Left ventricle myocardium inferior (tissue), 1 donor: ENCODE measurements at regions not wholly inside any gene's neighbourhood (a gene's known extent, or its start where the extent isn't known, plus 50 kb on each side); places are given as distances from the start of the nearest gene placed in this dataset.
A peak's percentile ranks its signal among the peaks of the same experiment; 100 is the strongest.

Experiments
- DNase-seq: peaks from one replicate; pipeline ENCODE4 v3.0.0-alpha.2; 2020
- H3K27ac ChIP-seq: fragments of 200-600 bp; replicated peaks from 2 replicates; pipeline ENCODE4 v1.8.0; 2021
- H3K27me3 ChIP-seq: fragments of 200-600 bp; 2 replicates; pipeline ENCODE4 v1.8.0; 2021; ENCODE audit warnings: low read depth
- H3K36me3 ChIP-seq: fragments of 200-600 bp; 2 replicates; pipeline ENCODE4 v1.8.0; 2021
- H3K4me1 ChIP-seq: fragments of 200-600 bp; 2 replicates; pipeline ENCODE4 v1.8.0; 2021
- H3K4me3 ChIP-seq: fragments of 200-600 bp; 2 replicates; pipeline ENCODE4 v1.8.0; 2021; ENCODE audit warnings: mild to moderate bottlenecking, moderate library complexity
- H3K9me3 ChIP-seq: fragments of 200-600 bp; replicated peaks from 2 replicates; pipeline ENCODE4 v1.8.0; 2021
- intact Hi-C: fragments of 100-400 bp; cut with micrococcal nuclease; formaldehyde crosslinking; loops from one replicate; pipeline ENCODE4 v1.11.0; 2022
- TF ChIP-seq, protein P1 (sequence below): fragments of 200-600 bp; IDR thresholded peaks from 2 replicates; pipeline ENCODE4 v1.8.0; 2021; ENCODE audit warnings: antibody characterized with exemption, mild to moderate bottlenecking, borderline replicate concordance
- donor health status: DM: no; HTN: yes; CAD: no; lungs with severe emphysema.

DNA sequence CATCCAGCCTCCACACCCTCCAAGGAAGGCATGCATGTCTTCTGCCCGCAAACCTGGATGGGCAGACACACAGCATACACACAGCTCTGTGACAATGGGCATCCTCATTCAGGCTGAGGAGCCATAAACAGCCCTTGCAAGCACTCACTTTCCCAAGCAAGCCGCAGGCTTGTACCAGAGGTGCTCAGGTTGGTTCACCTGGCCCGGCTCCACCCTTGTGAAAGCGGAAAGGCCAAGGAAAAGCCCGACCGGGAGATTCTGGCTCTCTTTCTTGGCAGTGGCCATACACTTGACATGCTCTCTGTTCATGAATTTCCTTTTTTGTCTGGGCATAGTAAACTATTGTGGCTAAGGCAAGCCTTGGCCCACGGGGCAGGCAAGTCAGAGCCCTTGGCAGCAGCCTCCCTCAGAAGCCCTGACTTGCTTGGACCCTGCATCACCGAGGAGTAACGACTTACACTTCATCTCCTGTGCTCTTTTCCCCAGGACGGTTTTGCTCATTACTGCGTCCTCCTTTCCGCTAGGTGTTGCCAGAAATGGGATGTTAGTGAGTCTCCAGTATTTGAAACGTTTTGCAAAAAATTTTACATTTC is 74.6 kb upstream of the BNC1 start:
- intact Hi-C loops, result no loop called here
- H3K36me3 ChIP-seq, result no peaks in the 10 kb centered on the region
- no peak overlapping the region for H3K27ac ChIP-seq
- peaks cover 67% of the 10 kb centered on the region for H3K27me3 ChIP-seq
- H3K4me1 ChIP-seq, result no peaks in the 10 kb centered on the region
- no peak for DNase-seq
- TF ChIP-seq, protein P1, sequence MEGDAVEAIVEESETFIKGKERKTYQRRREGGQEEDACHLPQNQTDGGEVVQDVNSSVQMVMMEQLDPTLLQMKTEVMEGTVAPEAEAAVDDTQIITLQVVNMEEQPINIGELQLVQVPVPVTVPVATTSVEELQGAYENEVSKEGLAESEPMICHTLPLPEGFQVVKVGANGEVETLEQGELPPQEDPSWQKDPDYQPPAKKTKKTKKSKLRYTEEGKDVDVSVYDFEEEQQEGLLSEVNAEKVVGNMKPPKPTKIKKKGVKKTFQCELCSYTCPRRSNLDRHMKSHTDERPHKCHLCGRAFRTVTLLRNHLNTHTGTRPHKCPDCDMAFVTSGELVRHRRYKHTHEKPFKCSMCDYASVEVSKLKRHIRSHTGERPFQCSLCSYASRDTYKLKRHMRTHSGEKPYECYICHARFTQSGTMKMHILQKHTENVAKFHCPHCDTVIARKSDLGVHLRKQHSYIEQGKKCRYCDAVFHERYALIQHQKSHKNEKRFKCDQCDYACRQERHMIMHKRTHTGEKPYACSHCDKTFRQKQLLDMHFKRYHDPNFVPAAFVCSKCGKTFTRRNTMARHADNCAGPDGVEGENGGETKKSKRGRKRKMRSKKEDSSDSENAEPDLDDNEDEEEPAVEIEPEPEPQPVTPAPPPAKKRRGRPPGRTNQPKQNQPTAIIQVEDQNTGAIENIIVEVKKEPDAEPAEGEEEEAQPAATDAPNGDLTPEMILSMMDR, result no peak
- H3K4me3 ChIP-seq, result no peak overlapping the region
- H3K9me3 ChIP-seq, result no peaks in the 10 kb centered on the region

- TF ChIP-seq, protein P1, result no peak
- Histone ChIP-seq H3K9me3 (no peaks in the 10 kb centered on the region), H3K4me3 (no peak overlapping the region), H3K27me3 (peaks cover 76% of the 10 kb centered on the region), H3K4me1 (peaks cover 13% of the 10 kb centered on the region), H3K27ac (no peak overlapping the region), H3K36me3 (no peaks in the 10 kb centered on the region)
- no peak for DNase-seq
- intact Hi-C loops, result no loop called here
These were observed 78.2 kb upstream of the BNC1 start for GRCh38 chr15:83362706-83363105.

DNA sequence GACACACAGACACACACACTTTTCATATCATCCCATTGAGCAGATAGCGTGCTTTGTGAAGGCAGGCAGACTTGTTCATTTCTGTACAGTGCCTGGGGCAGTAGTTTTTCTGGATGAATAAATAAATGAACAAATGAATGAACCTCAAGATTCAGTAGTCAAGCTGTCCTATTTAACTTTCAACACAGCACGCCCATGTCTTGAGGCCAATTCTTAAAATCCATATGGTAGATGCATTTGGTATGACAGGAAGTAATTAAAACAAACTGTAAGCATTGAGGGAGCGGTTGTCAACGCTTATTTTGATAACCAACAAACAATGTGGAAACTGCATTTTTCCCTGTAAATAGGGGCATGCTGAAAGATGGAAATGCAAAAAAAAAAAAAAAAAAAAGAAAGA is 80.0 kb upstream of the BNC1 start:
- H3K27ac ChIP-seq, result no peak overlapping the region
- H3K9me3 ChIP-seq, result no peaks in the 10 kb centered on the region
- no peak for DNase-seq
- TF ChIP-seq, protein P1, result no peak
- peaks cover 74% of the 10 kb centered on the region for H3K27me3 ChIP-seq
- H3K4me1 ChIP-seq, result peaks cover 13% of the 10 kb centered on the region
- intact Hi-C loops, result no loop called here
- H3K36me3 ChIP-seq, result no peaks in the 10 kb centered on the region
- H3K4me3 ChIP-seq, result no peak overlapping the region

- no peaks in the 10 kb centered on the region for H3K9me3 ChIP-seq
- TF ChIP-seq, protein P1, result no peak
- intact Hi-C loops, result no loop called here
- H3K27me3 ChIP-seq, result peaks cover 73% of the 10 kb centered on the region
- peak overlapping the region; percentile 55 for H3K4me3 ChIP-seq
- peaks cover 13% of the 10 kb centered on the region for H3K4me1 ChIP-seq
- H3K36me3 ChIP-seq, result no peaks in the 10 kb centered on the region
- no peak overlapping the region for H3K27ac ChIP-seq
- peak; percentile 31 for DNase-seq
These were observed 81.0 kb upstream of the BNC1 start for GRCh38 chr15:83365370-83365938.

GRCh38 chr15:83372434-83372891 is 74.7 kb upstream of the SH3GL3 start:
- no peaks in the 10 kb centered on the region for H3K36me3 ChIP-seq
- intact Hi-C loops, result no loop called here
- TF ChIP-seq, protein P1, result no peak
- H3K9me3 ChIP-seq, result no peaks in the 10 kb centered on the region
- H3K4me1 ChIP-seq, result no peaks in the 10 kb centered on the region
- H3K4me3 ChIP-seq, result no peak overlapping the region
- peaks cover 96% of the 10 kb centered on the region for H3K27me3 ChIP-seq
- no peak for DNase-seq
- H3K27ac ChIP-seq, result no peak overlapping the region
